Fibroblast of skin of right biceps (primary cell): ENCODE measurements at regions not wholly inside any gene's neighbourhood (a gene's known extent, or its start where the extent isn't known, plus 50 kb on each side); places are given as distances from the start of the nearest gene placed in this dataset.
"Not testable (repeated sequence)": the region's sequence is repeated elsewhere in the genome, so short reads cannot be mapped to it uniquely, and the experiment has no call there.

Experiments
- DNase-seq: peaks from one replicate; pipeline ENCODE4 v3.0.0-alpha.2; 2013

DNA sequence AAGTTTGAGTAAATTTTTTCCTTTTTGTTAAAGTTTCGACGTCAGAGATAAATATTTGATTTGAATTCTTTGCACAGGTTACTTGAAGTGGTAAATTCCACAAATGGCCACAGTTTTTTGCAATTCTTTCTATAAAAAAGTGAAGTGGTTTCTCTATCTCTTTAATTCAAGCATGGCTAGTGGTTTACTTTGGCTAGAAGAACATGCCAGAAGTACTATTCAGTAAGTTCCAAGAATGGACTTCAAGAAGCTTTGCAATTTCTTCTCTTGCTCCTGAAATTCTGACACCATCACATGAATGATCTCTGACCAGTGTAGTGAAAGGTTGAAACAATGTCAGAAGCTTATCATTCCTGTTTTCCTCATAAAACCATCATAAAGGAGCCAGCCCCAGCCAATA lies 55.7 kb upstream of the RNPC3 start:
- no peak for DNase-seq

DNA sequence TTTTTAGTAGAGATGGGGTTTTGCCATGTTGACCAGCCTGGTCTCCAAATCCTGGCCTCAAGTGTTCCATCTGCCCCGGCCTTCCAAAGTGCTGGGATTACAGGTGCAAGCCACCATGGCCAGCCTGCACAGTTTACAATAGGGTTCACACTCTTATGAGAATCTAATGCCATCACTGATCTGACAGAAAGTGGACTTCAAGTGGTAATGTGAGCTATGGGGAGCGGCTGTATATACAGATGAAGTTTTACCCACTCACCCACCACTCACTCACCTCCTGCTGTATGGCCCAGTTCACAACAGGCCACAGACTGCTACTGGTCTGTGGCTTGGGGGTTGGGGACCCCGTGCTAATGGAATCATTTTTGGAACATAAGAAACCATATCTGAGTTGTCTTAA lies 58.4 kb upstream of the RNPC3 start:
- DNase-seq: no peak

DNA sequence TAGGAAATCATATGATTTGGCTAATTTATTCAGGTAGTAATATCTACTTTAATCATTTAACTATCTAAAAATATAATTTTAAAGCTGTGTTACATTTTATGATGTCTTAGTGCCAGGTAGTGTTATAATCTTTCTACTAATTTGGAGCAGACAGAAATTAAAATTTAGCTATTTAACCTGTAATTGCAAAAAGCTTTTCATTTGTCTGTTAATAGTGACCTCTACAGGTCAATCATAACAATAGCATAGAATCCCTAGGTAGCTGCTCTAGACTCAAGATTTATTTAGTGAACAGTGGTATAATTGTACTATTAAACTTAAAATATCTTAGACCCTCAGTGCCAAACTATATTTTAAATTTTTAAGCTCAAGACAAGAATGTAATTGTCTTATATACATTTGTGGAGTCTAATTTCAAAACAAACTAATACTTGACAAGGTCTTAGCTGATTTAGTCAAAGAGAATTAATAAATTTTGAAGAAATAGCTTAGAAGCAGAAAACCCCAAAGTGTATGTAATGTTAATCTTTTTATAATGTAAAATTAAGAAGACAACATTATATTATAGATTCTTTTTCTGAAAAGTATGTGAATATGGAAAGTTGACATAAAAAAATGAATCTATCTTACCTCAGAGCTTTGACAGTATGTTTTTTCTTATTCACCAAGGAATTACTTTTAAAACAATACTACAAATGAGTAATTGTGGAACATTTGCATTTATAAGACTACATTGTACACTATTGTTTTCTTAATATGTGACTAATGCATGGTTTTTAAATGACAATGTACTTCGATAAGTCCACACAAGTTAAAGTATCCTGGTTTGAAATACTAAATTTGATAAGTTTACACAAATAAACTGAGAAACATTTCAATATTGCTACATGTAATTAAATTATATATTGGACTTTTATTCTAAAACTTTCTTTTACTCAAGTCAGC lies 64.1 kb upstream of the RNPC3 start:
- DNase-seq: peak; percentile 15

DNA sequence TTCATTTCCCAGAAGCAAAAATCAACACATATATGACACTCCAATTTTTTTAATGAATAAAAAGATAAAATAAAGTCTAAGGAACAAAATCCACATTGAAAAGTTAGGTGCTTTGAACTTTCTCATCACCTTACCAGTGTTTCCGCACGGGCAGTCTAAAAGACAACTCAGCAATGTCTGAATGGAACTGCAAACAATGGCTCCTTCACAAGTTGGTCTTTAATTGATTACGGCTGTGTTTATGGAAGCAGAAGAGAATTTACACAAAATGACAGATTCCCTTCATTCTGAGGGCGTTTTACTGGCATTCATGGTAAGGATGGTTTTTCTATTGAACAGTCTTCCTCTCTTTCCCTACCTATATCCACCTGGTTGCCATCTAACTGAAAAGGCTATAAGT lies 65.0 kb upstream of the RNPC3 start:
- no peak for DNase-seq

DNA sequence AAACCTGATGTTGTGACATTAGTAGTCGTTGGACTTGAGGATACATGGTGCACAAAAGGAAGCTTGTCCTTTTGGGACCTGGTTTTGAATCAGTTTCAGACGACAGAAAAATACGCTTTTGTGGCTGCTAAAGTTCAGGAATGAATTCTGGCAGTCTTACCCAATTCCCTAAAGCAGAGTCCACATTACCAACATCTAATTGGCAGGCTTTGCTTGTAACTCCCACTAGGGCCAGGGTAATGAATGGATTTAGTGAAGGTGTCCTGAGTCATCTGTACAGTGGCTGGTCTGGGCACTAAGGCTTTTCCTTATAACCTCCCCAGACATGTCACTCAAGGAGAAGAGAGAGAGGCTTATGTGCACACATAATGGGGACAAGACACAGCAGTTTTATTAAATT lies 66.2 kb upstream of the RNPC3 start:
- peak; percentile 15 for DNase-seq

DNA sequence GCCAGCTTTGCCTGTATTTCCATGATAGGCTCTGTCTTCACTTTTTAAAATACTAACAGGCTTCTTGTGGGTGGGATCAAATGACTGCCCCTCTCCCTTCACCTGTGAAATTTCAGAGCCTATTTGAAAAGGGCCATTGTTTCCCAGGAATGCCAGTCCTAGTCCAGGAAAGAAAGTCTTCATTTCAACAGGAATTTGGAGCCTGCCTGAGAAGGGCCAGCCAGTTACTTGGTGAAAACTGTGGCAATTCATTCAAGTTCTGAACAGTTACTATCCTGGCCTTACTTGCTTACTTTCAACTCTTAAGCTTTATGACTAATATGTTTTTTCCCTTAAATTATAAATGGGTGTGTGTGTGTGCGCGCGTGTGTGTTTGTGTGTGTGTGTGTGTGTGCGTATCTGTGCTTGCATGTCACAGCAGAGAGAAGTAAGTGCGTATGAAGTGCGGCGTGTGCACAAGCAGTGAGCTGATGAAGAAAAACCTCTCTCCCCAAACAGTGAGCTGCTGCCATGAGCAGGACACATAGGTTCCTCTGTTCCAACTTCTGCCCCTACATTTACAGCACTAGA lies 67.5 kb upstream of the RNPC3 start:
- no peak for DNase-seq

DNA sequence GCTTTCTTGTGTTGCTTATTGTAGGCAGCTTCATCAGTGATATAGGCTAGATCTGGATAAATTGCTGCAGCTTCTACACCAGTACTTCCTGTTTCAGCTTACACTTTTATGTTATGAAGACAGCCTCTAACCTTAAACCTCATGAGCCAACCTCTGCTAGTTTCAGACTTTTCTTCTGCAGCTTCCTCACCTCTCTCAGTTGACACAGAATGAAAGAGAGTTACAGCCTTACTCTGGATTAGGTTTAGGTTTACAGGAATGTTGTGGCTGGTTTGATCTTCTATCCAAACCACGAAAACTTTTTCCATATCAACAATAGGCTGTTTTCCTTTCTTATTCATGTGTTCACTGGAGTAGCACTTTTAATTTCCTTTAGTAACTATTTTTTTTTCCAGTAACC lies 76.9 kb upstream of the RNPC3 start:
- peak; percentile 9 for DNase-seq

DNA sequence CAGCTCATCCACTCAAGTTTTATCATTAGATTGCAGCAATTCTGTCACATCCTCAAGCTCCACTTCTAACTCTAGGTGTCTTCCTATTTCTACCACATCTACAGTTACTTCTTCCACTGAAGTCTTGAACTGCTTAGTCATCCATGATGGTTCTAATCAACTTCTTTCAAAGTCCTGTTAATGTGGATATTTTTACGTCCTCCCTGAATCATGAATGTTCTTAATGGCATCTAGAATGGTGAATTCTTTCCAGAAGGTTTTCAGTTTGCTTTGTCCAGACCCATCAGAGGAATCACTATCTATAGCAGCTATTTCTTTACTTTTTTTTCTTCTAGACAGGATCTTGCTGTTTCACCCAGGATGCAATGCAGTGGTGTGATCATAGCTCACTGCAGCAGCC lies 78.0 kb upstream of the RNPC3 start:
- DNase-seq: peak; percentile 26

DNA sequence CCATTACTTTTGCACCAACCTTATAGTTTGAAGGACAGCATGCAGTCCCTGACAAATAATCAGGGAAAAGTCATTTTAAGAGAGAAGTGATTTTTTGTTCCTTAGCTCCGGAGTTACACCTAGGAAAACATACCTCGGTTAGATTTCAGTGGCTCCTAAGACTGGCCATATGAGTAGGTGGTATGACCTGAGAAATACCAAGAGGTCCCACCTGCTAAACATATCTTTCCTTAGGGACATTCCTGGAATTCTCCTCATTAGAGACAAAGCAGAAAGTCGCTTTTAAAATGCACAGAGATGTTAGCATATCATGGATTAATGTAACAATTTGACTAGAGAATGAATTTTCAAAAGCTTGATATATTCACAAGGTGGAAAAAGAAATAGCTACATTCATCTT lies 84.2 kb upstream of the RNPC3 start:
- no peak for DNase-seq

DNA sequence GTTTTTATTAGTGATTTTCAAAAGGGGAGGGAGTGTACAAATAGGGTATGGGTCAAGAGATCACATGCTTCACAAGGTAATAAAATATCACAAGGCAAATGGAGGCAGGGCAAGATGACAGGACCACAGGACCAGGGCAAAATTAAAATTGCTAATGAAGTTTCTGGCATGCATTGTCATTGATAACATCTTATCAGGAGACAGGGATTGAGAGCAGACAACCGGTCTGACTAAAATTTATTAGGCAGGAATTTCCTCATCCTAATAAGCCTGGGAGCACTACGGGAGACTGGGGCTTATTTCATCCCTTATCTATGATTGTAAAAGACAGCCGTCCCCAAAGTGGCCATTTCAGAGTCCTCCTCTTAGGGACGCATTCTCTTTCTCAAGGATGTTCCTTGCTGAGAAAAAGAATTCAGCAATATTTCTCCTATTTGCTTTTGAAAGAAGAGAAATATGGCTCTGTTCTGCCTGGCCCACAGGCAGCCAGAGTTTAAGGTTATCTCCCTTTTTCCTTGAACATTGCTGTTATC lies 88.9 kb upstream of the RNPC3 start:
- DNase-seq: not testable (repeated sequence)

DNA sequence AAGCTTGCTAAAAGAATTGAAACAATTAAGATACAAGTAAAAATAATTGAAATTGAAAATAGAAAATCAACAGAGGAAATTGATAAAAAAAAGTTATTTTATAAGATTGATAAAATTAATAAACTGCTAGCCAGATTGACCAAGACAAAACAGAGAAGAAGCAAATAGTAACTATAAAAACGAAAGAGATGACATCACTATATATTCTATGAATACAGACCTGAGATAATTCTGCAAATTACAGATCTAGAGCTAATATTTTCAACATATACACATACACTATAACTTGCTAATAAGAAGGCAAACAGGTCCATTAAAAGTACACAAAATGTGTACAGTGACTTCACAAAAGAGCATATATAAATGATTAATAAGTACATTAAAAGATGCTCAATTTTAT lies 90.1 kb upstream of the RNPC3 start:
- DNase-seq: no peak

DNA sequence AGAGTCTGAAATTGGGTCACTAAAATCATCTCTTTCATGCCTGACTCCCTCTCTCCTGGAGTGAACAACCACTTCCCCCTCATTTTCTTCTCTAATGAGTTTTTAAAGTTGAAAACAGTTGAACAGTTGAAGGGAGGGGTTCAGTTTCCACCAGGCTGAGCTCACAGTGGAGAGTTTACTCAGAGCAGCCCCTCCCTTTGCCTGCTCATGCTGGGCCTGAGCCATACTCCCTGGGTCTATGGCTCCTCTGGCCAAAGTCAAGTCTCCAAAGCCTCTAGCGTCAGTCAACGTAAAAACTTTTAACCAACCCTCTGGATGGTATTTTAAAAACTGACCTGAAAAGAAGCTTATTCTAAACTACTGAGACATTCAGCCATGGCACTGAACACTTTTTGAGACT lies 100.8 kb upstream of the RNPC3 start:
- no peak for DNase-seq

DNA sequence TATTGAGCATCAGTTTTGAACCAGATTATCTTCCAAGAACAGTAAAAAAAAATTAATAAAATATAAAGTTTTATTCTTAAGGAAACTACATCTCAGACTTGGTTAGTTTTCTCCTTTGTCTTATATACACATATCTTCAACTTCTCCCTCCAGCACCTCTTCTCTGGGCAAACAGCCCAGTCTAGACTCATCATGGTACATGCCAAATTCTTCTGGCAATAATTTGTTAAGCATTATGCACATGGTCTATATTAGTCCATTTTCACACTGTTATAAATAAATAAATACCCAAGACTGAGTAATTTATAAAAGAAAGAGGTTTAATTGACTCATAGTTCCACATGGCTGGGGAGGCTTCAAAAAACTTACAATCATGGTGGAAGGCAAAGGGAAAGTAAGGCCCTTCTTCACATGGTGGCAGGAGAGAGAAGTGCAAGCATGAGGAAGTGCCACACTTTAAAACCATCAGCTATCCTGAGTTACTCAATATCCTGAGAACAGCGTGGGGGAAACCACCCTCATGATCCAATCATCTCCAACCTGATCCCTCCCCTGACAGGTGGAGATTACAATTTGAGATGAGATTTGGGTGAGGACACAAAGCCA lies 108.7 kb upstream of the RNPC3 start:
- DNase-seq: peak; percentile 20

DNA sequence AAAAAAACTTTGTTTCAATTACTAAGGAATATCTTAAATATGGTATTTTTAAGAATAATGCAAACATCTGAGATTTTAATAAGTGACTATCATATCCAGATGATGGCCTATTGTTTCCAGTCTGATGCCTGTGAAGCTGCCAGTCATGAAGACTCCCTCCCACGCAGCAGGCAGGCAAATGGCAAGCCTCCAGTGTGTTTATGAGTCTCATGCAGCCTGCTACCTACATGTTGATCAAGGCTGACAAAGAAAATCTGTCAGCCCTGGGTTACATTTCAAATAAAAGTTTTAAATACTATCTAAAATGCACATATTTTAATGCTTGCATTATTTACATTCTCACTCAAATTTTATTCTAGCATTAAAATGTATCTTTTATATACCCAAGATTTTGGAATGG lies 137.6 kb upstream of the RNPC3 start:
- DNase-seq: no peak

DNA sequence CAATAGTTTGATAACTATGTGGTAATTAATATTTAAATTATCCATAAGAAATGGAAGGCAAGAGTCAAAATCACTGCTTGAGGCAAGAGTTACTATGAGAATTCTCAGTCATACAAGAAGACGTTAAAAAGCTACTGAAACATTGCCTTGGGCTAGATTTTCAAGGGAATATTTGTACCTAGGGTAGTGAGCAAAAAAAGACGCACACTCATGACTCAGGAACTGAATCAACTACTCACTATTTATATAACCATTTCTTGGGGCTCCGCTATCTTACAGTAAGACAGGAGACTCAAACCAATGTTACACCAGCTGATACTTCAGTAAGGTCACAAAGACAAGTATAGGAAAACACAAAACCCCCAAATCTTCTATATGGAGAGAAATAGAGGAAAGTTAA lies 151.5 kb upstream of the RNPC3 start:
- DNase-seq: no peak

DNA sequence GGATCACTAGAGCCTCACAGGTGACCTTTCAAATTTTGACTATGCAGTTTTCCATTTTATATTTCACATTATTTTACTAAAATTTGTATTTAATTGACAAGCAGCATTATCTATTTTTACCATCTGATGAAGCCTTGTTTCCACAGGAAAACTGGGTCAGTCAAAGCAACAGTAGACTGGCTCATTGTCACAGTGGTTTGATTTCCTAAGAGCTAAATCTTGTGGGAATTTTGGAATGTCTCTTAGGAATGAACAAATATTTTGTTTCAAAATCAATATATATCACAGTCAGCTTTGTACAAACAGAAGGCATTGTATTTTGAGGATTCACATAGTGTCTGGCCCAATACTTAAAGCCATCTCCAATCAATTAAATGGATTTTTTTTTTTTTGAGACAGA lies 152.6 kb upstream of the RNPC3 start:
- DNase-seq: peak; percentile 22

DNA sequence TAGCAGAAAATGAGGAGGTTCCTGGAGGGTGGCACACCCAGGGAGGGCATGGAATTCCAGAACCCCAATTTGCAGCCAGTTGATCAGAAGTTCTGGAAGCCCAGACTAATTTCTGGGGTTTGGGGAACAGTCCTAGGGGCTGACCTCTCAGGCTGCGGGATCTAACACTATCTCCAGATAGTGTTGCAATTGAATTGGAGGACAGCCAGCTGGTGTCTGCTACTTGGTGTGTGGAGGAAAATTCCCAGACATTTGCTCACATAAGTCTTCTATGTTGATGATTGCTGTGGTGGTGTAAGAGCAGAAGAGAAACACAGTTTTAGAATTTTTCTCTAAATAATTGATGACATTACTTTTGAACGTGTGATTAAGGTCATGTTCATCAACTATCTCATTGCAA lies 154.3 kb upstream of the RNPC3 start:
- DNase-seq: peak; percentile 72

DNA sequence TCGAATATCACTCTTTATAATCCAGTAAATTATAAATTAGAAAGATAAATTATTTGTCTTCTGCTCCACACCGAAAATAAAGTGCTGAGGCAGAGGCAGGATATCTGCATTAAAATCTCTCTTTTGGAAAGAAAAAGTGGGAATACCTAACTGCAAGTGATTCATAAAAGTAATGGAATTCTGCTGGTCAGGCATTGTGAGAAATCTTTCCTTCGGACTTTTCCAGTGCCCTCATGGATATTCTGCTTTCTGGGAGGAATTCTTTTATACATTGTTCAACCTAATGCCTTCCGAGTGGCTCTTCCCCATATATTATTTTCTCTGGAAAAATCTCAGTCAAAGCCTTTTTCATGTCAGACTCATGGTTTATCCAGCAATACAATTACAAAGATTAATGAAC lies 158.3 kb upstream of the RNPC3 start:
- DNase-seq: no peak

DNA sequence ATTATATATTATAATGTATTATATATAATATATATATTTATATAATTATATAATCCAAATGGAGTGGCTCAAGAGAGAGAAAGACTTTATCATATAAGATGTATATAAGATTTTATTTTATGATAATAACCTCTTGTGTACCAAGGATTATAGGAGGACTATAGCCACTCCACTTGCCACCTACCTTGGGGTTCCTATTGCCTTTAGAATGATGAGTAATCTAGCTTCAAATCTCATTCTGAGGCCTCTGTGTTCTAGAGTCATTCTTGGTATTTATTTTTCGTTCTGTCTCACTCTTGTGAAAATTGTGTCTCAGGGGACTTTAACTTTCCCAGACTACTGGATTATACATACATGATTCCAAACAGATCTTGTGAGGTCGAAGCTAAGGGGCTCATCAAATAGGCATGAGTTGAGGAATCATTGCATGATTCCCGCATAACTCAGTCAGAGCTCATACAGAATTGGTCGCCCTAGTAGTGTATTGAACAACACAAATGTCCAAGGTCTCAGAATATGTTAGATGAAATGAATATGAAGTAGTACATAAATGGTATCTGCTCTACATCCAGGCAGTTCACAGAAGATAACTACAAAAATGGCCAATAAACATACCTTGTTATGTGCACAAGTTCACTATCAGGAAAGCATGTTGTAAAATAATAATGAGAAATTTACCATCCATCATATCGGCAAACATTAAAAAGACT lies 159.5 kb upstream of the RNPC3 start:
- no peak for DNase-seq

DNA sequence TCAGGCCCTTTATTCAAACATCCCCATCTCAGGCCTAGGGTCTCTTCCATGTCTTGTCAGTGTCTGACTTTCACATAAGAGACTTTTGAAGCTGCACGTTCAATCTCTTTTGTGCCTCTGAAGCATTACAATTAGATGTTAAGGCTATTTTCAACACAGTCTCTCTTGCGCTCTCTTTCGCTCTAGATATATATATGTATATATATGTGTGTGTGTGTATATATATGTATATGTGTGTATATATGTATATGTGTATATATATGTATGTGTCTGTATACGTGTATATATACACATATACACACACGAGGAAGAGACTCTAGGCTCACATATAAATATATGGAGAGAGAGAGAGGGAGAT lies 162.5 kb upstream of the RNPC3 start:
- no peak for DNase-seq

DNA sequence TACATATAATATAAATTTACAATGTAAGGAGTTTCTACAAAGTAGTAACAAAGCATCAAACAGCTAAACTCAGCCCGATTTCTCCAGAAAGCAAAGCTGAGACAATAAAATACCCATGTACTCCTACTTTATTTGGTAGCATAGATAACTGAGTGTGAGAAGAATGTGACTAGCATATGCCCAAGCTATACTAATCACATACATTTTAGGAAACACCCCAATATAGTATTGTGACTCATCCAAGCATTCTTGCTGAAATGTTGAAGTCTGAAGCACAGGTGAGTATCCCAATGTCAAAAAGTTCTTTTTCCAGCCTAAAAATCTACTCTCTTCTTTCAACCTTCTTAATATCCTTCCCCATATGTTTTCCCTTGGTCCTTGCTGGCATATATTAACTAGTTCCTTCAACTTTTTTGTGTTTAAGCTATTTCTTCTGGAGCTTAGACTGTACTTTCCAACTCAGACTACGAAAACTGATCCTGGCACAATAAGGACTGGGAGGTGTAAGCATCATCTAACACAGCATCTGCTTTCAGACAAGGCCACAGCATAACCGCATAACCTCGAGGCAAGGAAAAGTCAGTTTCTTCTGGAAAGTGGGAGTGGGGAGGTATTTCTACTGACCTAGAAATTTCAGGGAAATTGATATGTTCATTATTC lies 163.0 kb upstream of the RNPC3 start:
- DNase-seq: no peak

DNA sequence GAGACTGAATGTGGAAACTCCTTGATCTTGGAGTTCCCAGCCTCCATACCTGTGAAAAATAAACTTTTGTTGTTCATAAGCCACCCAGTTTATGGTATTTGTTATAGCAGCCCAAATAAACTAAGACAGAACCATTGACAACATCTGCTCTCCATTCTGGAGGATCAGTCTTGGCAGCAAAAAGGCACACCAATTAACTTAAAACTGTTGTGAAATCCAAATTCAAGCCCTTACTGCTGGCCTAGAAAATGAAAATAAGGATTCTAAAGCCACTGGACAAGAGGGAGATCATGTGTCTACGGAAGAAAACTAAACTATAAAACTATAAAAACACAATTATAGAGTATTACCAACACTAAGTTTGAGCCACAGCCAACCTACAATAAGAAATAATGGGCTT lies 172.1 kb upstream of the RNPC3 start:
- no peak for DNase-seq

DNA sequence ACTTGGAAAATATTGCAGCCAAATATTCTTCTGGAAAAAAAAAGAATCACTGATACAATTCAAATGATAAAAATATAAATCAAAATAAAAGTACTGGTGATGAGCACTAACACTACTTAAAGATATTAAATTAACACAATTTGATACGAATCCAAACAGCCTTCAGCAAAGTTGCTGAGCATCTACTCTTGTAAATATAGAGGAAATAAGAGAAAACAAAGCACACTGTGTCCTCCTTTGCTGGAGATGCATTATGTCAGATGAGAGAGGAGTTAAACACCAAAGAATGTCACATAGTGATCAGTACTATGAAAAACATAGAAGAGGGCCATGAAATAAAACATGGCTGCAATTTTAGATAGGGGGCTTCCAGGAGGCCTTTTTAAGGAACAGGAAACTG lies 177.4 kb upstream of the RNPC3 start:
- no peak for DNase-seq
